Sigmoid colon (tissue), 6 donors: ENCODE measurements at regions not wholly inside any gene's neighbourhood (a gene's known extent, or its start where the extent isn't known, plus 50 kb on each side); places are given as distances from the start of the nearest gene placed in this dataset.
A peak's percentile ranks its signal among the peaks of the same experiment; 100 is the strongest.
"Not testable (repeated sequence)": the region's sequence is repeated elsewhere in the genome, so short reads cannot be mapped to it uniquely, and the experiment has no call there.

ENCODE experiments used
- DNase-seq: peaks from one replicate; pipeline ENCODE4 v3.0.0-alpha.2; 2019
- H3K27ac ChIP-seq, 4 donors: fragments of 200-600 bp; sonication (generic); one replicate each; pipeline ENCODE4 v1.5.1; 2016 to 2019; ENCODE audit warnings: mild to moderate bottlenecking in 1 of 4
- H3K27me3 ChIP-seq, 3 donors: fragments of 200-600 bp; sonication (generic); one replicate each; pipeline ENCODE4 v1.5.1; 2019; ENCODE audit warnings: mild to moderate bottlenecking in 1 of 3
- H3K36me3 ChIP-seq, 4 donors: fragments of 200-600 bp; sonication (generic); one replicate each; pipeline ENCODE4 v1.5.1; 2016 to 2019
- H3K4me1 ChIP-seq, 4 donors: fragments of 200-600 bp; sonication (generic); one replicate each; pipeline ENCODE4 v1.5.1; 2017 to 2019
- H3K4me3 ChIP-seq, 4 donors: fragments of 200-600 bp; sonication (generic); one replicate each; pipeline ENCODE4 v1.5.1; 2017 to 2019; ENCODE audit warnings: mild to moderate bottlenecking in 2 of 4, moderate library complexity in 1 of 4
- H3K9me3 ChIP-seq, 4 donors: fragments of 200-600 bp in 3 of 4; sonication (generic) in 3 of 4; one replicate each; pipeline versions ENCODE4 v1.5.1 to v1.6.1; 2013 to 2019
- CTCF ChIP-seq, 4 experiments: fragments of 450-650 bp in 3 of 4; fragments of 200-600 bp in 1 of 4; IDR thresholded peaks; one replicate each; pipeline ENCODE4 v1.5.1; 2016 to 2019; ENCODE audit warnings: antibody characterized with exemption in 4 of 4, mild to moderate bottlenecking in 3 of 4, moderate library complexity in 2 of 4
- EP300 ChIP-seq, 4 donors: sonication (generic); formaldehyde crosslinking; IDR thresholded peaks; one replicate each; pipeline ENCODE4 v1.6.1; 2017; ENCODE audit warnings: antibody characterized with exemption in 4 of 4
- POLR2A ChIP-seq, 2 donors: fragments of 450-650 bp; IDR thresholded peaks; one replicate each; pipeline ENCODE4 v1.6.1; 2016; ENCODE audit warnings: antibody characterized with exemption in 2 of 2, mild to moderate bottlenecking in 2 of 2, moderate library complexity in 2 of 2
- POLR2AphosphoS5 ChIP-seq, 4 donors: sonication (generic); formaldehyde crosslinking; IDR thresholded peaks; one replicate each; pipeline ENCODE4 v1.6.1; 2017; ENCODE audit warnings: antibody characterized with exemption in 4 of 4
- WGBS, 2 donors: extraction: QIAGEN DNeasy Blood & Tissue Kit; methylation state at CpG; one replicate each; pipeline ENCODE4 v1.1.7; 2013; 5-methylcytosine and 5-hydroxymethylcytosine counted together
- intact Hi-C: fragments of 100-400 bp; cut with DNase I; formaldehyde crosslinking; loops from one replicate; pipeline ENCODE4 v1.15.1; 2023
- donor health status: healthy with polysubstance abuse.
- donor health status: healthy.

GRCh38 chr4:27811948-27812347 lies 951.3 kb downstream of the STIM2 start:
- intact Hi-C loops: no loop called here
- Histone ChIP-seq H3K4me3 (no peak overlapping the region), H3K4me1 (peaks cover 0 to 14% (median 8%) of the 10 kb centered on the region in 4 donors), H3K36me3 (no peaks in the 10 kb centered on the region), H3K9me3 (no peaks in the 10 kb centered on the region), H3K27me3 (no peaks in the 10 kb centered on the region), H3K27ac (no peak overlapping the region)
- DNase-seq: no peak
- TF ChIP-seq EP300 (IDR thresholded peaks at IDR 0.05): no peak
- no peak for TF ChIP-seq POLR2AphosphoS5 (IDR thresholded peaks at IDR 0.05)
- no peak for TF ChIP-seq CTCF (IDR thresholded peaks at IDR 0.05)
- no peak for TF ChIP-seq POLR2A (IDR thresholded peaks at IDR 0.05)
- WGBS, 2 donors: 55 to 56% methylated on average over 3 of the region's 3 CpGs

GRCh38 chr4:27813226-27813625 lies 952.6 kb downstream of the STIM2 start:
- DNase-seq, H3K36me3 ChIP-seq, H3K4me3 ChIP-seq, H3K9me3 ChIP-seq, intact Hi-C loops, H3K27me3 ChIP-seq: not testable (repeated sequence)
- peaks cover 0 to 14% (median 3%) of the 10 kb centered on the region in 4 donors for H3K4me1 ChIP-seq
- 14 to 28% methylated on average over 6 of the region's 6 CpGs for WGBS, 2 donors
- peak overlapping the region in 1 of 4 donors; percentile 31 for H3K27ac ChIP-seq

GRCh38 chr4:27813699-27814425 lies 953.2 kb downstream of the STIM2 start:
- DNase-seq, intact Hi-C loops: not testable (repeated sequence)
- peak overlapping the region in 1 of 4 donors; percentile 31 for H3K27ac ChIP-seq

GRCh38 chr4:27819246-27819645 lies 958.6 kb downstream of the STIM2 start:
- no peak for TF ChIP-seq POLR2A (IDR thresholded peaks at IDR 0.05)
- no peak for TF ChIP-seq POLR2AphosphoS5 (IDR thresholded peaks at IDR 0.05)
- no peak for TF ChIP-seq CTCF (IDR thresholded peaks at IDR 0.05)
- no peak for TF ChIP-seq EP300 (IDR thresholded peaks at IDR 0.05)
- H3K4me3 ChIP-seq: no peak overlapping the region
- H3K27me3 ChIP-seq: no peaks in the 10 kb centered on the region
- 59 to 69% methylated on average over 2 of the region's 2 CpGs for WGBS, 2 donors
- no peak overlapping the region for H3K27ac ChIP-seq
- DNase-seq: no peak
- no peaks in the 10 kb centered on the region for H3K9me3 ChIP-seq
- H3K4me1 ChIP-seq: peaks cover 0 to under 1% (median 0%) of the 10 kb centered on the region in 4 donors
- intact Hi-C loops: no loop called here
- no peaks in the 10 kb centered on the region for H3K36me3 ChIP-seq

More at GRCh38 chr4:27813699-27814425, 953.2 kb downstream of the STIM2 start:
- H3K4me3 ChIP-seq, H3K27me3 ChIP-seq, H3K36me3 ChIP-seq, H3K9me3 ChIP-seq: not testable (repeated sequence)
- 80 to 85% methylated on average over 18 of the region's 18 CpGs for WGBS, 2 donors
- peaks cover 0 to 14% (median 3%) of the 10 kb centered on the region in 4 donors for H3K4me1 ChIP-seq

- intact Hi-C loops: no loop called here
- H3K27ac ChIP-seq: no peak overlapping the region
- H3K27me3 ChIP-seq: no peaks in the 10 kb centered on the region
- H3K4me3 ChIP-seq: no peak overlapping the region
- WGBS, 2 donors: 27 to 65% methylated on average over 1 of the region's 1 CpG
- no peaks in the 10 kb centered on the region for H3K4me1 ChIP-seq
- DNase-seq: no peak
- no peaks in the 10 kb centered on the region for H3K36me3 ChIP-seq
- no peaks in the 10 kb centered on the region for H3K9me3 ChIP-seq
- TF ChIP-seq EP300 (IDR thresholded peaks at IDR 0.05) (no peak), POLR2AphosphoS5 (IDR thresholded peaks at IDR 0.05) (no peak), CTCF (IDR thresholded peaks at IDR 0.05) (no peak), POLR2A (IDR thresholded peaks at IDR 0.05) (no peak)
Measured at GRCh38 chr4:27828843-27829242, 968.2 kb downstream of the STIM2 start.

- 62 to 75% methylated on average over 3 of the region's 3 CpGs for WGBS, 2 donors
- TF ChIP-seq EP300 (IDR thresholded peaks at IDR 0.05) (no peak), CTCF (IDR thresholded peaks at IDR 0.05) (no peak), POLR2A (IDR thresholded peaks at IDR 0.05) (no peak), POLR2AphosphoS5 (IDR thresholded peaks at IDR 0.05) (no peak)
Measured at GRCh38 chr4:27830251-27830650, 969.6 kb downstream of the STIM2 start.

More at GRCh38 chr4:27830251-27830650, 969.6 kb downstream of the STIM2 start:
- Histone ChIP-seq H3K27me3 (no peaks in the 10 kb centered on the region), H3K4me3 (no peak overlapping the region), H3K27ac (no peak overlapping the region), H3K36me3 (no peaks in the 10 kb centered on the region), H3K9me3 (no peaks in the 10 kb centered on the region), H3K4me1 (no peaks in the 10 kb centered on the region)
- intact Hi-C loops: no loop called here
- no peak for DNase-seq
